GM23338 (cell line): ENCODE measurements at regions not wholly inside any gene's neighbourhood (a gene's known extent, or its start where the extent isn't known, plus 50 kb on each side); places are given as distances from the start of the nearest gene placed in this dataset.

Experiments
- ATAC-seq: fragments of 200-7000 bp; cut with Tn5 transposase; 3 replicates; pipeline ENCODE4 v1.9.1; 2020
- DNase-seq: peaks from one replicate; pipeline ENCODE4 v3.0.0-alpha.2; 2015; ENCODE audit warnings: low spot score
- H2AFZ ChIP-seq: fragments of 200-600 bp; sonication (generic); 2 replicates; pipeline ENCODE4 v1.8.0; 2016; ENCODE audit warnings: antibody characterized with exemption, mild to moderate bottlenecking, moderate library complexity
- H3F3A ChIP-seq: fragments of 200-600 bp; sonication (generic); replicated peaks from 2 replicates; pipeline ENCODE4 v1.8.0; 2017; ENCODE audit warnings: antibody characterized with exemption, mixed run types, low read depth
- H3K27ac ChIP-seq: fragments of 200-600 bp; sonication (generic); 2 replicates; pipeline ENCODE4 v1.6.1; 2016; ENCODE audit warnings: low read depth
- H3K27me3 ChIP-seq: fragments of 200-600 bp; sonication (generic); 2 replicates; pipeline ENCODE4 v1.8.0; 2016; ENCODE audit warnings: mild to moderate bottlenecking, mixed run types, moderate library complexity; ENCODE audit not compliant: insufficient read depth
- H3K36me3 ChIP-seq: fragments of 200-600 bp; sonication (generic); 2 replicates; pipeline ENCODE4 v1.8.0; 2016; ENCODE audit warnings: mild to moderate bottlenecking; ENCODE audit not compliant: insufficient read depth
- H3K4me1 ChIP-seq: fragments of 200-600 bp; sonication (generic); 2 replicates; pipeline ENCODE4 v1.8.0; 2016; ENCODE audit warnings: mild to moderate bottlenecking, moderate library complexity; ENCODE audit not compliant: insufficient read depth
- H3K4me2 ChIP-seq: fragments of 200-600 bp; sonication (generic); 2 replicates; pipeline ENCODE4 v1.7.1; 2017; ENCODE audit warnings: mixed run types
- H3K4me3 ChIP-seq: fragments of 200-600 bp; sonication (generic); 2 replicates; pipeline ENCODE4 v1.6.1; 2016; ENCODE audit warnings: mixed run types
- H3K79me2 ChIP-seq: fragments of 200-600 bp; sonication (generic); replicated peaks from 2 replicates; pipeline ENCODE4 v1.8.0; 2017; ENCODE audit warnings: mild to moderate bottlenecking; ENCODE audit not compliant: insufficient read depth
- H3K9me2 ChIP-seq: fragments of 200-600 bp; sonication (generic); 2 replicates; pipeline ENCODE4 v1.8.0; 2017; ENCODE audit not compliant: insufficient read depth
- H4K20me1 ChIP-seq: fragments of 200-600 bp; sonication (generic); replicated peaks from 2 replicates; pipeline ENCODE4 v1.8.0; 2017; ENCODE audit warnings: mild to moderate bottlenecking; ENCODE audit not compliant: insufficient read depth
- H3K27ac Mint-ChIP-seq: 2 replicates; pipeline ENCODE4 v1.8.0; 2020; ENCODE audit warnings: inconsistent platforms, mild to moderate bottlenecking, moderate library complexity, mixed read lengths
- H3K27me3 Mint-ChIP-seq: 3 replicates; pipeline ENCODE4 v1.8.0; 2022; ENCODE audit warnings: low read depth, mild to moderate bottlenecking, moderate library complexity, mixed read lengths, inconsistent platforms; ENCODE audit not compliant: insufficient read depth, poor library complexity
- H3K36me3 Mint-ChIP-seq: 3 replicates; pipeline ENCODE4 v1.8.0; 2021; ENCODE audit warnings: low read depth, mild to moderate bottlenecking, inconsistent platforms, moderate library complexity, mixed read lengths
- H3K4me1 Mint-ChIP-seq: 3 replicates; pipeline ENCODE4 v1.8.0; 2020; ENCODE audit warnings: mild to moderate bottlenecking, inconsistent platforms, mixed read lengths
- H3K4me3 Mint-ChIP-seq: 3 replicates; pipeline ENCODE4 v1.8.0; 2021; ENCODE audit warnings: moderate library complexity, mild to moderate bottlenecking, inconsistent platforms, mixed read lengths
- H3K9me3 Mint-ChIP-seq: 3 replicates; pipeline ENCODE4 v1.8.0; 2020; ENCODE audit warnings: moderate library complexity, mild to moderate bottlenecking, inconsistent platforms, mixed read lengths
- CREB1 ChIP-seq: fragments of 250-450 bp; sonication (Bioruptor Pico); IDR thresholded peaks from 2 replicates; pipeline ENCODE4 v1.5.0; 2020; ENCODE audit warnings: low read depth, mild to moderate bottlenecking, moderate library complexity
- CTCF ChIP-seq, 2 experiments: fragments of 200-600 bp in 1 of 2; sonication (generic) in 1 of 2; conservative IDR thresholded peaks; 2 replicates each; pipeline versions ENCODE4 v1.5.1 to v1.6.1; 2016 to 2017; ENCODE audit warnings: antibody characterized with exemption in 2 of 2, low read depth in 2 of 2, mild to moderate bottlenecking in 2 of 2, moderate library complexity in 1 of 2
- EZH2phosphoT487 ChIP-seq: fragments of 200-600 bp; sonication (generic); IDR thresholded peaks from one replicate; pipeline ENCODE4 v1.8.1; 2018; ENCODE audit warnings: antibody characterized with exemption; ENCODE audit not compliant: unreplicated experiment
- JUNB ChIP-seq: IDR thresholded peaks from one replicate; pipeline ENCODE4 v1.6.1; 2016; ENCODE audit warnings: antibody characterized with exemption; ENCODE audit not compliant: unreplicated experiment
- POLR2AphosphoS5 ChIP-seq: IDR thresholded peaks from 2 replicates; pipeline ENCODE4 v1.6.1; 2016; ENCODE audit warnings: antibody characterized with exemption, low read depth
- REST ChIP-seq: IDR thresholded peaks from one replicate; pipeline ENCODE4 v1.6.1; 2018; ENCODE audit warnings: antibody characterized with exemption; ENCODE audit not compliant: unreplicated experiment
- STAT1 ChIP-seq: IDR thresholded peaks from one replicate; pipeline ENCODE4 v1.6.1; 2016; ENCODE audit warnings: antibody characterized with exemption; ENCODE audit not compliant: unreplicated experiment
- ZNF114 ChIP-seq: fragments of 250-450 bp; sonication (Bioruptor Pico); IDR thresholded peaks from 2 replicates; pipeline ENCODE4 v1.5.0; 2020; ENCODE audit warnings: mild to moderate bottlenecking, moderate library complexity
- ZNF331 ChIP-seq: fragments of 250-450 bp; sonication (Bioruptor Pico); IDR thresholded peaks from 2 replicates; pipeline ENCODE4 v1.5.0; 2020; ENCODE audit warnings: low read depth, mild to moderate bottlenecking, moderate library complexity
- TF ChIP-seq, protein P1 (sequence below): IDR thresholded peaks from 2 replicates; pipeline ENCODE4 v1.6.1; 2016; ENCODE audit warnings: antibody characterized with exemption

- TF ChIP-seq, protein P1, sequence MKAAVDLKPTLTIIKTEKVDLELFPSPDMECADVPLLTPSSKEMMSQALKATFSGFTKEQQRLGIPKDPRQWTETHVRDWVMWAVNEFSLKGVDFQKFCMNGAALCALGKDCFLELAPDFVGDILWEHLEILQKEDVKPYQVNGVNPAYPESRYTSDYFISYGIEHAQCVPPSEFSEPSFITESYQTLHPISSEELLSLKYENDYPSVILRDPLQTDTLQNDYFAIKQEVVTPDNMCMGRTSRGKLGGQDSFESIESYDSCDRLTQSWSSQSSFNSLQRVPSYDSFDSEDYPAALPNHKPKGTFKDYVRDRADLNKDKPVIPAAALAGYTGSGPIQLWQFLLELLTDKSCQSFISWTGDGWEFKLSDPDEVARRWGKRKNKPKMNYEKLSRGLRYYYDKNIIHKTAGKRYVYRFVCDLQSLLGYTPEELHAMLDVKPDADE, result no peak
- no peak for TF ChIP-seq CTCF (conservative IDR thresholded peaks at IDR 0.05; ENCODE audit: low read depth in 2 of 2)
- no peak for TF ChIP-seq CREB1 (CRISPR knock-in tag)
- TF ChIP-seq ZNF331 (CRISPR knock-in tag), result no peak
- no peak for TF ChIP-seq REST
- no peak for TF ChIP-seq JUNB
These were observed 141.6 kb downstream of the ATP23 start (continued) for GRCh38 chr12:58082996-58083395.

GRCh38 chr12:58086006-58086405, 144.6 kb downstream of the ATP23 start:
- Mint-ChIP-seq H3K9me3 (peaks cover 4% of the 10 kb centered on the region; the same call in 1 of the 3 replicates), H3K27me3 (peaks cover 2% of the 10 kb centered on the region), H3K4me3 (no peak overlapping the region), H3K4me1 (peaks cover 10% of the 10 kb centered on the region; the same call in 2 of the 3 replicates), H3K27ac (no peak overlapping the region), H3K36me3 (no peaks in the 10 kb centered on the region)
- H3K4me1 ChIP-seq, result peaks cover 4% of the 10 kb centered on the region; the same call in 1 of the 2 replicates
- no peak for DNase-seq
- no peak overlapping the region for H3K4me3 ChIP-seq
- no peaks in the 10 kb centered on the region for H4K20me1 ChIP-seq
- H3K9me2 ChIP-seq, result peaks cover 15% of the 10 kb centered on the region
- H3K4me2 ChIP-seq, result no peak overlapping the region
- H3K36me3 ChIP-seq, result no peaks in the 10 kb centered on the region
- H3K27me3 ChIP-seq, result no peaks in the 10 kb centered on the region
- H3K27ac ChIP-seq, result no peak overlapping the region
- ATAC-seq, result no peak
- no peak overlapping the region for H2AFZ ChIP-seq
- H3F3A ChIP-seq, result no peaks in the 10 kb centered on the region
- no peaks in the 10 kb centered on the region for H3K79me2 ChIP-seq
- no peak for TF ChIP-seq CTCF (conservative IDR thresholded peaks at IDR 0.05; ENCODE audit: low read depth in 2 of 2)
- no peak for TF ChIP-seq STAT1
- TF ChIP-seq EZH2phosphoT487, result no peak
- no peak for TF ChIP-seq ZNF114
- no peak for TF ChIP-seq POLR2AphosphoS5
- no peak for TF ChIP-seq REST
- TF ChIP-seq, protein P1, result no peak
